SK-N-SH treated with all-trans-retinoic acid at 6 μM for 48 hours (cell line): ENCODE measurements at regions not wholly inside any gene's neighbourhood (a gene's known extent, or its start where the extent isn't known, plus 50 kb on each side); places are given as distances from the start of the nearest gene placed in this dataset.

Source experiments
- ATAC-seq: fragments of 200-7000 bp; cut with Tn5 transposase; 3 replicates; pipeline ENCODE4 v1.9.1; 2020; ENCODE audit warnings: mild to moderate bottlenecking, moderate library complexity
- ARNTL ChIP-seq: fragments of 450-650 bp; formaldehyde crosslinking; IDR thresholded peaks from 2 replicates; pipeline ENCODE4 v1.5.0; 2020; ENCODE audit warnings: low read depth, mild to moderate bottlenecking, moderate library complexity, borderline replicate concordance
- BACH2 ChIP-seq: fragments of 250-450 bp; sonication (Bioruptor Pico); IDR thresholded peaks from 2 replicates; pipeline ENCODE4 v1.9.0; 2021; ENCODE audit warnings: mild to moderate bottlenecking, borderline replicate concordance
- CREB5 ChIP-seq: fragments of 250-450 bp; sonication (Bioruptor Pico); IDR thresholded peaks from 2 replicates; pipeline ENCODE4 v1.5.1; 2020; ENCODE audit warnings: low read depth, mild to moderate bottlenecking, moderate library complexity
- CSDC2 ChIP-seq: fragments of 250-450 bp; sonication (Bioruptor Pico); IDR thresholded peaks from 2 replicates; pipeline ENCODE4 v1.5.0; 2020; ENCODE audit warnings: mild to moderate bottlenecking, moderate library complexity
- CSRNP3 ChIP-seq: fragments of 250-450 bp; sonication (Bioruptor Pico); IDR thresholded peaks from 2 replicates; pipeline ENCODE4 v1.5.1; 2021; ENCODE audit warnings: mild to moderate bottlenecking, moderate library complexity
- ESRRG ChIP-seq: fragments of 250-450 bp; sonication (Bioruptor Pico); IDR thresholded peaks from 2 replicates; pipeline ENCODE4 v1.6.1; 2021; ENCODE audit warnings: mild to moderate bottlenecking
- GLIS3 ChIP-seq: fragments of 250-450 bp; sonication (Bioruptor Pico); IDR thresholded peaks from 2 replicates; pipeline ENCODE4 v1.5.0; 2020; ENCODE audit warnings: mild to moderate bottlenecking, moderate library complexity
- ISL1 ChIP-seq: fragments of 250-450 bp; sonication (Bioruptor Pico); IDR thresholded peaks from 2 replicates; pipeline ENCODE4 v2.1.2; 2022; ENCODE audit warnings: mild to moderate bottlenecking, moderate library complexity
- OSR1 ChIP-seq: fragments of 250-450 bp; sonication (Bioruptor Pico); IDR thresholded peaks from 2 replicates; pipeline ENCODE4 v1.8.0; 2022; ENCODE audit warnings: moderate library complexity, mild to moderate bottlenecking, inconsistent platforms
- PATZ1 ChIP-seq: fragments of 250-450 bp; sonication (Bioruptor Pico); IDR thresholded peaks from 2 replicates; pipeline ENCODE4 v1.8.0; 2020; ENCODE audit warnings: mild to moderate bottlenecking, moderate library complexity, borderline replicate concordance
- POU6F1 ChIP-seq: fragments of 250-450 bp; sonication (Bioruptor Pico); IDR thresholded peaks from 2 replicates; pipeline ENCODE4 v1.8.0; 2021; ENCODE audit warnings: low read depth, mild to moderate bottlenecking, moderate library complexity, borderline replicate concordance
- PPARA ChIP-seq: fragments of 250-450 bp; sonication (Bioruptor Pico); IDR thresholded peaks from 2 replicates; pipeline ENCODE4 v1.5.0; 2020; ENCODE audit warnings: mild to moderate bottlenecking, borderline replicate concordance
- RARB ChIP-seq: fragments of 250-450 bp; sonication (Bioruptor Pico); IDR thresholded peaks from 2 replicates; pipeline ENCODE4 v1.8.0; 2021; ENCODE audit warnings: mild to moderate bottlenecking, moderate library complexity
- SNAI2 ChIP-seq: fragments of 250-450 bp; sonication (Bioruptor Pico); IDR thresholded peaks from 2 replicates; pipeline ENCODE4 v1.5.0; 2020; ENCODE audit warnings: mild to moderate bottlenecking, moderate library complexity
- TCF4 ChIP-seq: fragments of 250-450 bp; sonication (Bioruptor Pico); IDR thresholded peaks from 2 replicates; pipeline ENCODE4 v1.8.0; 2021; ENCODE audit warnings: mild to moderate bottlenecking, moderate library complexity, borderline replicate concordance
- TOX ChIP-seq: fragments of 250-450 bp; sonication (Bioruptor Pico); IDR thresholded peaks from 2 replicates; pipeline ENCODE4 v1.8.0; 2021; ENCODE audit warnings: mild to moderate bottlenecking, moderate library complexity, borderline replicate concordance
- ZC3H10 ChIP-seq: fragments of 250-450 bp; sonication (Bioruptor Pico); IDR thresholded peaks from 2 replicates; pipeline ENCODE4 v1.5.1; 2021; ENCODE audit warnings: mild to moderate bottlenecking, moderate library complexity
- ZFP3 ChIP-seq: fragments of 250-450 bp; sonication (Bioruptor Pico); IDR thresholded peaks from 2 replicates; pipeline ENCODE4 v1.5.0; 2020; ENCODE audit warnings: mild to moderate bottlenecking, moderate library complexity
- ZFP30 ChIP-seq: fragments of 450-650 bp; formaldehyde crosslinking; IDR thresholded peaks from 2 replicates; pipeline ENCODE4 v1.5.0; 2022; ENCODE audit warnings: mild to moderate bottlenecking, moderate library complexity
- ZNF70 ChIP-seq: fragments of 450-650 bp; formaldehyde crosslinking; IDR thresholded peaks from 2 replicates; pipeline ENCODE4 v1.5.0; 2020; ENCODE audit warnings: mild to moderate bottlenecking, moderate library complexity
- ZNF8 ChIP-seq: fragments of 450-650 bp; formaldehyde crosslinking; IDR thresholded peaks from 2 replicates; pipeline ENCODE4 v1.5.0; 2020; ENCODE audit warnings: mild to moderate bottlenecking, moderate library complexity

- TF ChIP-seq PPARA (CRISPR knock-in tag) (no peak), ZFP30 (CRISPR knock-in tag) (no peak), ZFP3 (CRISPR knock-in tag) (no peak), RARB (CRISPR knock-in tag) (no peak), ZNF8 (CRISPR knock-in tag) (no peak), TOX (CRISPR knock-in tag) (no peak), ZC3H10 (CRISPR knock-in tag) (no peak)
- ATAC-seq = no peak
Observed at GRCh38 chr3:101128786-101129185, 135.6 kb upstream of the ABI3BP start.

- no peak for ATAC-seq
- TF ChIP-seq POU6F1 (CRISPR knock-in tag) = no peak
- no peak for TF ChIP-seq PATZ1 (CRISPR knock-in tag)
- TF ChIP-seq, all 23 proteins: peak for 0
Observed at GRCh38 chr3:101128001-101128400, 134.8 kb upstream of the ABI3BP start.

GRCh38 chr3:101124125-101124524, 130.9 kb upstream of the ABI3BP start:
- TF ChIP-seq ZNF70 = no peak
- TF ChIP-seq RARB (CRISPR knock-in tag) = no peak
- no peak for TF ChIP-seq ARNTL (CRISPR knock-in tag)
- TF ChIP-seq, all 23 proteins: peak for 0
- ATAC-seq = no peak

GRCh38 chr3:101123081-101123480, 129.9 kb upstream of the ABI3BP start:
- TF ChIP-seq CSDC2 (CRISPR knock-in tag) (no peak), BACH2 (CRISPR knock-in tag) (no peak), CSRNP3 (CRISPR knock-in tag) (no peak), TOX (CRISPR knock-in tag) (no peak)
- ATAC-seq = no peak

GRCh38 chr3:101122681-101123080, 129.5 kb upstream of the ABI3BP start:
- ATAC-seq = no peak
- TF ChIP-seq BACH2 (CRISPR knock-in tag) (no peak), ZNF70 (no peak), POU6F1 (CRISPR knock-in tag) (no peak), CSRNP3 (CRISPR knock-in tag) (no peak), ISL1 (CRISPR knock-in tag) (no peak), ESRRG (CRISPR knock-in tag) (no peak), ZFP30 (CRISPR knock-in tag) (no peak), GLIS3 (no peak), CSDC2 (CRISPR knock-in tag) (no peak), CREB5 (CRISPR knock-in tag) (no peak), OSR1 (CRISPR knock-in tag) (no peak), TOX (CRISPR knock-in tag) (no peak), ZC3H10 (CRISPR knock-in tag) (no peak), PATZ1 (CRISPR knock-in tag) (no peak), SNAI2 (no peak), TCF4 (CRISPR knock-in tag) (no peak)
